ENCODE measurements at regions not wholly inside any gene's neighbourhood (a gene's known extent, or its start where the extent isn't known, plus 50 kb on each side); places are given as distances from the start of the nearest gene placed in this dataset.
A peak's percentile ranks its signal among the peaks of the same experiment; 100 is the strongest.

DNA sequence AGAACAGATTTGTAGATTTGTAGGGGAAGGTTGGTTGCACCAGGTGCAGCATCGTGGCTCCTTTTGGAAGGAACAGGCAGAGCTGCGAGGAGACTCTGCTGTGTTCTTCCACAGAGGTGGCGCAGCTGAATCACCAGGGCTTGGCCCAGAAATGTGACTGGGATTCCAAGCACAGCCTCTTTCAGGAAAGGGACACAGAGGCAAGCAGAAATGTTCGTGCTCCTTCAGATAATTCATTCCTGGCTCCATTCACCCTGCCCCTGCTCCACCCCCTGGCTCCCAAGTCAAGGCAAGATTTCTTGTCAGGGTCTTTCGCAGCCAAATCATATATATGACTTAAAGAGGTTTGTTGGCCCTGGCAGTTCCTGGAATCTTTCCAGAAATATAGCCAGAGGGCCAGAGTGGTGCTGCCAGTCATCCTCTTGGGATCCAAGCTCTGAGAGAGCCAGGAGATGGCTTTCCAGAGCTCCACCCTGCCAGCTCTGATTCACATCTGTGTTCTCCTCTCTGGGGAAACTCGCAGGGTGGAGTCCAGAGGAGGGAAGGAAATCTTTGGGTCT, 203.9 kb upstream of the TANK start:
- DNase-seq (ENCODE audit: low read depth): no peak

DNA sequence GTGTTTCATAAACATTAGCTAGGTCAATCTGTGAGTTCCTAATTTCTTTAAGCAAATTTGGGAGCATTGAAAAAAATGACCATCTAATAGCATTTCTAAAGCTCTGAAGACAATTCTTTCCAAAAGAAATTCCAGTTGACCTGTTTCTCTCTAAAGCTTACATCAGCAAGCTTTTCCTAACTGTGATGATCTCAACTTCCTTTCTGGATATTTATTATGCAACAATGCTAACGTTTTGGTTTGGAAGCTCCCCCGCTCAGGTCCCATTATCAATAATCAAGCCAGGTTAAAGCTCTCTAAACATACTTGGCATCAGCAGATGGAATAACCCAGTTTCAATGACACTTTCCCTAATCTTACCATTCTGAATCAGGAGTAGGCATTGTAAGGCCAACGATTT, 196.3 kb upstream of the TANK start:
- DNase-seq (ENCODE audit: low read depth): no peak

DNA sequence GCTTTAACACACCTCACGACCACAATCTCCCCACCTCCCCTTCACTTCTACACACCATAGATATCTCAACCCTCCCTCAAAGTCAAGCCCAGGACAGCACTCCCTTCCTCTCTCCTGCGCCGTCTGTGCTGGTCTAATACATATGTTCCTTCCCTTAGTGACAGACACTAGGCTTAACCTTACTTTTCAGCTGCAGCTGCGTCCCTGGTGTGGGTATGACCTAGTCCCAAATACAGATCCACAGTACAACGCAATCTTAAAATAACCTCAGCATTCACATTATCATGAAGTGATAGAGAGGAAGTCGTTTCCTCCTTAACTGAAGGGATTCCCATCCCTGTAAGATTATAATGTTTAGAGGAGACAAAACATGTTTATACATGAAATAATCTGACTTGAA, 192.7 kb upstream of the TANK start:
- no peak for DNase-seq (ENCODE audit: low read depth)

DNA sequence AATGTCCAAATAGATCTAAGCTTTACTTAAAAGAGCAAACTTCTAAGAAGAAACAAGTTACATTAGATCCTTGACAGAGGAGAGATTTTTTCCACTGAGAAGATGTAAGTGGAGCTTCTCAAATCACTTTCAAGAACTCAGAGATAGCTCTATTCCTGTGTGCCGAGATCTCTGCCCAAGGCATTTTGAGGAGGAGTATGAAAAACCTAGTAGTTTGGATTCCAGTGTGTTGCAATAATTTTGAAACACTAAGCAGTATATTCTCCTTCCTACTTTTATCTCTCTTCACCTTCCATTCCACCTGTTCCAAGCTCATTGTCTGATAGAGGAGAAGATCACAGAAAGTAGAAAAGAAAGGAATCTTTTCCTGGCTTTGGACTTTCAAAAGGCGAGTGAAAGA, 192.0 kb upstream of the TANK start:
- no peak for DNase-seq (ENCODE audit: low read depth)

DNA sequence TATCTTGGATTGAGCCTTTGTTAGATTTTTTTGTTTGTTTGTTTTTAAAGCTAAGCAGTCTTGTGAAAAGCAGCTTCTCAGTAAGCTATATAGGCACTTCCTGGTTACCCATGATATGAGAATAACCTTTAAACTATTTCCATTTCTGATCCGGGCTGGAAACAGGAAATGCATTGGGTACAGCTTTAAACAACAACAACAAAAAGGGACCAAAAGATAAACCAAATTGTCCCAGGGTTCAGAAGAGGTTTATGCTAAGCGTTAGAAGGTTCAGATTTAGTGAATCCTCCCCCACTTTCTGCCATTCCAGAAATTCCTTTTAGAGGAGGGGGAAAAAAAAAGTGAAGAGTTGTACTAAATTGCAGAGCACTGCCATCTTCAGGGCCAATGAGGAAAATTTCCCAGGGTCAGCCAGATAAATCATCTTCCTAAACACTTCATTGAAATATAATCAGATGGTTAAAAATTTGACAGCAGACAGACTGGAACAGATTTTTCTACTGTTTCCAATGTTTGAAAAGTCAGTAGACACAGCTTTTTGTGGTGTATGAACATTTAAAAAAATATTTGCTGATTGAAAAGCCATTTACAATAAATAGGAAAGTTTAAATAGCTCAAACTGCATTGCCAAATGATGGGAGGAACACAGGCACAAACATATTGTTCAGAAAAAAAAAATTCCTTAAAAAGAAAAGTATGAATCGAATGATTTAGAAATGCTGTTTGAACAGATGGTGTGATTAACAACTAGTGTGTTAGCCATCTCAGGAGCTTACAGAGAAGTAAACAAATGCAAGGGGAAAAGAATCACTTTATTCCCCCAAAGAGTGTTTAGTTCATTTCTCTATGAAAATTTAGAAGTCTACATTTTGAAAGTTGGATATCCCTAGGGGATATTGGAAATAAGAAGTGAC, 189.9 kb upstream of the TANK start:
- no peak for DNase-seq (ENCODE audit: low read depth)

DNA sequence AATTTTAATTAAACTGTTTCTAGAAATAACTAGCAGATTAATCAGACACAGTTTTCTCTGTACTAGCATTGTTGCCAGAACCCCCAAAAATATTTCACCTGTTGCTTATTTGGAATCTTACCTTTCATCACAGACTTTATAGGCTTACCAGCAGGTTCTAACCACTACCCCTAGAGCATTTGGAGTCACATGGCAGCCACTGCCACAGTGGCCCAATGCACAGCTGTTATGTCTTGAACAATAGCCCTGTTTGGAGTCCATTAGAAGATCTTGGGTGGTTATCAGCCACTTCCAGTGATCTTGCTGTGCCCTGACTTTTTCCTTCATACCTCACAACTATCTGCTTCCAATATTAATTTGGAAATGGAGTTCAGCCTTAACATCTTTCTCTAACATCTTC, 186.2 kb upstream of the TANK start:
- DNase-seq (ENCODE audit: low read depth): no peak

DNA sequence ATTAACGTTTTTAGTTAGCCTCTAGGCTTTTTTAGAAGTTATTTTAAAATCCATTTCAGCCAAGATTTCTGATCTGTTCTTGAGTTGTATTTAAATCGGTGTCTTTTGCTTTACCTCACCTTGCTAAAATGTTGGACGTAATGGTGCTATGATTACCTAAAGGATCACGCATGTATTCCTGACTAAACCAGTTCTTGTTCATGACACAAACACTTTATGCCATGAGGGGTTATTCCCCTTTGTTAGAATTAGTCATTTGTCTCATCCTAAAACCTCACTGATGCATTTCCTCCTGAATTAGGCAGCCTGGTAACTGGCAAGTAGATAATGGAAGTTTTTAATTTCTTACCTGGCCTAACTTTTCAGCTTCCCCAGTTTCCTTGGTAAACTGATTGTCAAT, 185.4 kb upstream of the TANK start:
- no peak for DNase-seq (ENCODE audit: low read depth)

DNA sequence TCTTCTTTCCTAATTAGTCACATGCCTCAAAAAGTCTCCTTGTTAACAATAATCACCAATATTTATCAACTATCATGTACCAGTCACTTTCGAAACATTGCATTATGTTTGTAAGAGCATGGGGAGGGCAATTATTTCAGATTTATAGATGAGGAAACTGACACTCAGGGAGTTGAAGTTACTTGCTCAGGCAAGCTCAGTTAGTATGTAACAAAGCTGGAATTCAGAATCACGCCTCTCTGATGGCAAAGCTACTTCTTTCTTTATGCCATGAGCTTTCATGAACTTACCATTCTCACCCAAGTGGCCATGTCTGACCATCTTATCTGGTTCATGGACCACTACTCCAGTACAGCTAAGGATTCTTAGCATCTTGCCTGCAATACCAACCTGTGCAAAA, 183.4 kb upstream of the TANK start:
- DNase-seq (ENCODE audit: low read depth): no peak

DNA sequence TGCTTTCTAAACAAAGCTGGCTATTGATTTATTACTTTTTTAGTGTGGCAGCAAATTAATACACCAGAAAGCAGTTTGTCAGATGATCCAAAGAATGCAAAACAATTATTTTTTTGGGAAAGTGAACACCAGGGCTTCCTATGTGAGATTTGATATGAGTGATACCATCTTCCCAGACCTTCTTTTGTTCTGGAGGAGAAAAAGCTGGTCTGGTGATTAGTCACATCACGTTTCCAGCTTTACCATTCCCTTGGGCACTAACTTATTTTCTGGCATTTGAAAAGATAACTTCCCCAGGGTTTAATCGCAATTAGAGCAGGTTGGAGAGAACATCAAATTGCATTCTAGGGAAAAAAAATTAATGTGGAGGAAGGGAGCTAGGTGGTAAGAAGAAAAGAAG, 182.9 kb upstream of the TANK start:
- DNase-seq (ENCODE audit: low read depth): no peak

DNA sequence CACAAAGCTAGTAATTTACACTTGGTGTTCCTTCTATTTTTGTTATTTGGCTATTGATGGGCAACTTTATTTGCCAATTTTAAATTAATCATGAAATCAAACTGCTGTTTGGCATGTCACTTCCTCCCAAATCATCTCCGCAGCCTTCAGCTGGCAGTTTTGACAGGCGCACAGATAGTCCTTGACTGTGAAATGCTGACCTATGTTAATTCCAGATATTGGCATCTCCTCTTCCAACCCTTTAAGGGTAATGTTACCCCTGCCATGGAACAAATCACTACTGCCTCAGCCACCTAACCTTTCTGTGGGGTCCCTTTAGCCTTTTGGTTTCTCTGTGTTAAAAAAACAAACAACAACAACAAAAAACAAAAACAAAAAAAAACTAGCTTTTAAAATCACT, 182.4 kb upstream of the TANK start:
- no peak for DNase-seq (ENCODE audit: low read depth)

DNA sequence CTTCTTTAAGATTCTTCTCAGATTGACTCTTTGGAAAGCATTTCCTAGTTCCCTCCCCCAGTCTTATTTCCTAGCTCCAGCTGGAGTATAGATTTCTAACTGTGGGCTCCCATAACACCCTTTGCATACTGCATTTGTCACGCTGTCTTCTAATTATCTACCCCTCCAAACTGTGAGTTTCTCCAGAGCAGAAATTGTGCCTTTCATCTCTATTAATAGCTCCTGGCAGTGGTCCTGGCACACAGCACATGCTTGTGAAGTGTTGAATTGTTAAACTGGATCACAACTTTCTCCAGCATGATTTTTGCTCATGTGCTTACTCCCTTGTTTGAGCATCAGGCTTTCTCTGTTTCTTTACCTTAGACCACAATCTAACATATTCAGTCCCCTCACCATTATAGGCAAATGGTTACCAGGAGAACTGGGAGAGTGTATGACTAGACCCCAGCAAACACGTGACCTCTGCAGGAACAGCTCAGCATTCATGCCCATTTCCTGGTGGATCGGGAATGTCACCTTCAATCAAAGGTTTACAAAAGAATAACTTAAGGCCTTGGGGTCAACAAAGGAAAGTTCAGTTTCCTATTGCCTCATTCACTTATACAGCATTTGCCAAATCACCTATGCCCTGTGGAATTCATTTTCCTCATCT, 175.7 kb upstream of the TANK start:
- no peak for DNase-seq (ENCODE audit: low read depth)

DNA sequence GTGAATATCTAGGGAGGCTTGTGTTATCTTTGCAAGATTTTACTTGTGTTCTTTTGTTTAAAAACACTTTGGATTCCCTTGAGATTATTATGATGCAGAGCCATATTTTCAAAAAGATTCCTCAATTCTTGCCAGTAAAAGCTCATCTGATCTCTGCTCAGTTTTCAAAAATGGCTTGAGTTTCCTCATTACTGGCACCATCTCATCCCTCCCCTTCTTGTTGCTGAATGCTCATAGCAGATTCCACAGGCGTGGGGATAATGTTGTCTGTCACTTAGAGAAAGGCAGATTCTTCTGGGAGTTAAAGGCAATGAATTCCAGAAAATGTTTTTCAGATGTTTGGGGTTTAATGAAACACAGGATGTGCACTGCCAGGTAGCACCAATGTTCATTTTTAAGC, 170.4 kb upstream of the TANK start:
- no peak for DNase-seq (ENCODE audit: low read depth)

DNA sequence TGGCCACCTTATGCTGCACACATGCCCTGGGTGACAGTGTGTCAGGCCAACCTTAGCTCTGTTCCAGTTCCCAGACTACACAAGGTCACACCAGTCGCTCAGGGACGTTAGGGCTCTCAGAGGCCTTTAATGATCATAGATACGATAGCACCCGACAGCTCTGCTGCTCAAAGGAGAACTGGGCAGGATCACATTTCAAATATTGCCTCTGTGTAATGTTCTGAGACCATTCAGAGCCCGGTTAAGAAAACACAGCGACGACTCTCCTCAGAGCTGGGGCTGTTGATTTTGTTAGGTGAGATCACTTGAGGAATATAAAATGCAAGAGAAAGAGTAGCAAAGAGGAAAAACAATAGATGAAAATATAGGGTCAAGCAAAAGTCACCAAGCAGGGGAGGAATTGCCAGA, 166.6 kb upstream of the TANK start:
- no peak for DNase-seq (ENCODE audit: low read depth)

DNA sequence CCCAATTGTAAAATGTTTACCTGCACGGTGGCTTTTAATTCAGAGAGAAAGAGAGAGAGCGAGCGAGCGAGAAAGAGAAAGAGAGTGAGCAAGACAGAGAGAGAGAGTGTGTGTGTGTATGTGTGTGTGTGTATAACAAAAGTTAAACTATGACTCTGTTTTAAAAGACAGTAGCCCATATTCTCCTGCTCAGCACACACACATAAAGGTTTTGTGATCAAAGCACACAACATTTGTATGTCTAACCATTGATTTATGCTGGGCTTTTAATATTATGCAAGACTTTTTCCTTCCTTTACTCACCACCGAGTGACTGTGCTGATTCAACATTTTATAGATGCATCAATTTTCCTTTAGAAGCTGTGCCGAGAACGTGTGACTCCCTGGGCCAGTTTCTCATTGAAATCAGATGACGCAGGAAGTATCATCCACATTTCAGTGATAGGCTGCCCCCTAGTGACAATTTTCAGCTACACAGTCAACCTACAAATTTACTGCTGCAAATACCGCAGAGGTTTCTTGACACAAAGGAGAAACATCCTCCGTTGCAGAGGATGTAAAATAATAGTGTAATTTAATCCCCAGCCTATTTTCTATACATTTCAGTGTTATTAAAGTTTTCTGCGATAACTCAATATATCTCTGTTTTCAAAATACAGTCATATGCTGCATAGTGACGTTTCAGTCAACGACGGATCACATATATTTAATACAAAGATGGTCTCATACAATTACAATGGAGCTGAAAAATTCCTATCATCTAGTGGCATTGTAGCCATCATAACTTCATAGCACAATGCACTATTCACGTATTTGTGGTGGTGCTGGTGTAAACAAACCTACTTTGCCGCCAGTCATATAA, 165.9 kb upstream of the TANK start:
- DNase-seq (ENCODE audit: low read depth): peak; percentile 24

DNA sequence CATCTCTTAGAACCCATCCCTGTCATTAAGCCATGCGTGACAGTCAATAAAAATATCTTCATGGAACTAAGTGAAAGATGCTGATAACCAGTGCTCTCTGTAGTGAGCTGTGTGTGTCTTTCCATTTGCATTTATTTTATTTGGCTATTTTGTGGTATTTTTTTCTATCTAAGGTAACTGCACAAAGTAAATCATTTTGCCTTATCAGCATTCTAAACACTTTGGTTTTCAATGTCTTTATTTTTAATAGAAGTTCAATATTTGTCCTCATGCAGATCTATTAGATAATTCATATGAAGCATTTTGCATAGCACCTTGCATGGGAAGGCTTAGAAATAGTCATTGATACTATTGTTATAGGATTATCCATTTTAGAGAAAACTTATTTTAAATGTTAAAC, 163.6 kb upstream of the TANK start:
- DNase-seq (ENCODE audit: low read depth): no peak

DNA sequence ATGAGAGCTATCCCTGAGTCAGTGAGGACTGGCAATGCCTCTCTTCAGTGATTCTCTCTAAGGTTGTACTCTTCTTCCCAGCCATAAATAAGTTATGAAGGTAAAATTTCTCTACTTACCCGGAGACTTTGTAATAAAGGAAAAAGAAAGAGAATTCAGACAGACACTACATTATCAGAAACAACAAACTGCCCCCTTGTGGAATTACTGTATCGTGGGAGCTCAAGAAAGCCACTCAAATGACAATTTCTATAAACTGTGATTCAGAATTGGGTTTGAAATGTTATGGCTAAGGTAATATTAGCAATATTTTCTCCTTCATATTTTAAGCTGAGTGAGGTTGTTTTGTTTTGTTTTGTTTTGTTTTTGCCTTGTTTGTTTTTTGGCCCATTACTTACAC, 155.8 kb upstream of the TANK start:
- DNase-seq (ENCODE audit: low read depth): no peak

DNA sequence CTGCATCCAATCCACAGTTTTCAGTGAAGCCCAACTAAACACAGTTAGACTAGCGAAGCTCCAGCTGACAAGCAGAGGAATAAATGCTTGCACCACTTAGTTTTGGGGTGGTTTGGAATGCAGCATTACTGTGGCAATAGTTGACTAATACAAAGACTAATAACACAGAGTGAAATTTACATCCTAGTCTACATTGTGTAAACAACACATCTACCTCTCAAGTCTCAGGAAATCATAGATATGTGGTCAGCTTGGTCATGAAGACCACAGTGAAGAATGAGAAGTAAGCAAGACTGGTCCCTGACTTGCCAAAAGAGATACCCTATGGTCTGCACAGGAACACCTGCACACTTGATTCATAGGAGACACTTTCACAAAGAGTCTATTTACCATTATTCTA, 155.1 kb upstream of the TANK start:
- no peak for DNase-seq (ENCODE audit: low read depth)

DNA sequence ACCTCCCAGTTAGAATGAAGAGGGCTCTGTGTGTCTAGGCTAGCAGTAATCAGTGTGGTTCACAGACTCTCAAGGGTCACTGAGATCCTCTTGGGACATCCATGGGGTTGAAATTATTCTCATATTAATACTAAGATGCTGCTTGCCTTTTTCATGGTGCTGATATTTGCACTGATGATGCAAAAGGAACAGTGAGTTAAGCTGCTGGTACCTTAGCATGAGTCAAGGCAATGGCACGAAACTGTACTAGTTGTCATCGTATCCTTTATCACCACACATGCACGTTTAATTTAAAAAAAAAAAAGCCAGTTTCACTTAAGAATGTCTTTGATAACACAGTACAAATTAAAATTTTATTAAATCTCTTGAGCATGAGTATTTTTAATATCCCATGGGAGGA, 151.9 kb upstream of the TANK start:
- DNase-seq (ENCODE audit: low read depth): no peak

DNA sequence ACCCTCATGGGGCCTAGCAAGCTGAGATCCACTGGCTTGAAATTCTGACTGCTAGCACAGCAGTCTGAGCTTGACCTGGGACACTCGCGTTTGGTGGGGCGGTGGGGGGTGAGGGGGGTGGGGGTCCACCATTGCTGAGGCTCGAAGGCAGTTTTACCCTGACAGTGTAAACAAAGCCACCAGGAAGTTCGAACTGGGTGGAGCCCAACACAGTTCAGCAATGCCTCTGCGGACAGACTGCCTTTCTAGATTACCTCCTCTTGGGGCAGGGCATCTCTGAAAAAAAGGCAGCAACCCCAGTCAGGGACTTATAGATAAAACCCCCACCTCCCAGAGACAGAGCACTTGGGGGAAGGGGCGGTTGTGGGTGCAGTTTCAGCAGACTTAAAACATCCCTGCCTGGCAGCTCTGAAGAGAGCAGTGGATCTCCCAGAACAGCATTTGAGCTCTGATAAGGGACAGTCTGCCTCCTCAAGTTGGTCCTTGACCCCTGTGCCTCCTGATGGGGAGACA, 149.7 kb upstream of the TANK start:
- no peak for DNase-seq (ENCODE audit: low read depth)

DNA sequence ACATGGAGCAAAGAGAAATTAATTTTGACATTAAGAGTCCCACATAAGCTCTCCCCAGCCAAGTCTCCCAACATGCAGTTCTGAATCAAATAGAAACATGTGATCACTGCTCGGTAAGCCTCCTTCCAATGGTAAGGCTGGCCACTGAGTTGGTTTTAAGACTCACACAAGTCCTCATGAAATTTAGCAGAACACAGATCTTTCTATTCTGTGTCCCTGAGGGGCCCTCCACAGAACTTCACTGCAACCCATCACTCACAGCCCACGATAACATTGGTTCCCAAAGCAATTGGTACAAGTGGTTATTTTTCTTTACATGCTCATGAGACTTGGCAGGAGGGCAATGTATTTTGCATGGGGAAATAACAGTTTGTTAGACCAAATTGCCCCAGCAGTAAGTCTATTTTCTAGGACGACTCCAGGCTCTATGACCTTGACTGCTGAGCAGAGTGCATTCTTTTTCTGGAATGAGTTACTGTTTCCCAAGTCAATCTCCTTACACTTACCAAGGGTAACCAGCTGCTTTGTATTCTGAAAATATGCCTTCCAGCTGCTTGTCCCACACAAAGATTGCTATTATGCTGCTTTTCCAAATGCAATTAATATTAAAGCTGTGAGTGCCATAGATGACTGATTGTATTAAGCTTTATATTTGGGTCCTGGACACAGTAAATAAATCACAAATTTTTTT, 142.3 kb upstream of the TANK start:
- DNase-seq (ENCODE audit: low read depth): no peak

DNA sequence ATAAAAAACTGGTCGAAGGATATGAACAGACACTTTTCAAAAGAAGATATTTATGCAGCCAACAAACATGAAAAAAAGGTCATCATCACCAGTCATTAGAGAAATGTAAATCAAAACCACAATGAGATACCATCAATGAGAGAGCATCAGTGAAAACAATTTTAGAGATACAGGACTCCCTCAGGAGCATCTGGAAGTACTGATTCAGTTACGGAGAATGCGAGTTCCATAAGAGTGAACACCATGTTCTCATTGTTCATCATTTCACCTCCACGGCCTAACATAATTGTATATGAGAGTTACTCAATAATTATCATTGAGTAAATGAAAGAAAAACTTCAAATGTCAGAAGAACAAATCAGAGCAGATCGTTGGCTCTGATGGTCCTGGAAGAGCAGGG, 140.9 kb upstream of the TANK start:
- no peak for DNase-seq (ENCODE audit: low read depth)

DNA sequence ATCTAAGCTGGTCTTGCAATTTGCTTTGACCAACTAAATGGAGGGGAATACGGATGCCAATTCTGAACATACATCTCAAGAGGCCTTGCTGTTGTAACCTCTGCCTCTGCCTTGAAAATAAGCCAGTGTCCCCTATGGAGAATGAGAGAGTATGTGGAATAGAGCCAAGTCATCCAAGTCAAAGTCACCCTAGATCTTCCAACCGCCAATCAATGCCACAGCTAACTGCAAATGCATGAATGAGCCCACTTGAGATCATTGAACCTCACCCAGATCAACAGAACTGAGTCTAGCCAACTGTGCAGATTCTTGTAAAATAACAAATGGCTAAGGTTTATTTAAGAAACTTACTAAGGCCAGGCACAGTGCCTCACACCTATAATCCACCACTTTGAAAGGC, 139.8 kb upstream of the TANK start:
- no peak for DNase-seq (ENCODE audit: low read depth)
